ENCODE measurements at regions not wholly inside any gene's neighbourhood (a gene's known extent, or its start where the extent isn't known, plus 50 kb on each side); places are given as distances from the start of the nearest gene placed in this dataset.

- TF ChIP-seq ZFX (IDR thresholded peaks at IDR 0.05; ENCODE audit: borderline replicate concordance) (no peak), CTCF (IDR thresholded peaks at IDR 0.05) (no peak)
- H3K27ac ChIP-seq = no peak overlapping the region
These were observed 60.1 kb upstream of the PLAC1 start for GRCh38 chrX:134718105-134718965.

GRCh38 chrX:134717698-134718097, 59.4 kb upstream of the PLAC1 start:
- TF ChIP-seq ZFX (IDR thresholded peaks at IDR 0.05; ENCODE audit: borderline replicate concordance) (no peak), CTCF (IDR thresholded peaks at IDR 0.05) (no peak)
- H3K27ac ChIP-seq = no peak overlapping the region

- TF ChIP-seq CTCF (IDR thresholded peaks at IDR 0.05) (no peak), ZFX (IDR thresholded peaks at IDR 0.05; ENCODE audit: borderline replicate concordance) (no peak)
- H3K27ac ChIP-seq = no peak overlapping the region
These were observed 58.3 kb upstream of the PLAC1 start for GRCh38 chrX:134716620-134717012.

- TF ChIP-seq CTCF (IDR thresholded peaks at IDR 0.05) (no peak), ZFX (IDR thresholded peaks at IDR 0.05; ENCODE audit: borderline replicate concordance) (no peak)
- no peak overlapping the region for H3K27ac ChIP-seq
These were observed 57.8 kb upstream of the PLAC1 start for GRCh38 chrX:134715930-134716619.

DNA sequence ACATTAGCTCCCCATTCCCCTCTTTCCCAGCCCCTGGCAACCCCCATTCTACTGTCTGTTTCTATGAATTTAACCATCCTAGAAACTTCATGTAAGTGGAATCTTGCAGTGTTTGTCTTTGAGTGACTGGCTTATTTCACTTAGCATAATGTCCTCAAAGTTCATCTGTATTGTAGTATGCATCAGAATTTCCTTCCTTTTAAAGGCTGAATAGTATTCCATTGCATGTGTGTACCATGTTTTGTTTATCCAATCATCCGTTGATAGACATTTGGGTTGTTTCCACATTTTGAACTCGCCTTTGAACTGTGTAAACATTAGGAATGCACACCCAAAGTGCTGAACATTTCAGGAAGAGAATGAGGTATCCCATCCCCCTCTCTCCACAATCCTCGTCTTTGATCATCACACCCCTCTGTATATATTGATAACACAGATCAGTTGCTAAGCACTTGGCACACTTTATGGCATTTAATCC, 56.4 kb upstream of the PLAC1 start:
- no peak overlapping the region for H3K27ac ChIP-seq
- TF ChIP-seq ZFX (IDR thresholded peaks at IDR 0.05; ENCODE audit: borderline replicate concordance) (no peak), CTCF (IDR thresholded peaks at IDR 0.05) (no peak)

GRCh38 chrX:134713618-134714107, 55.4 kb upstream of the PLAC1 start:
- TF ChIP-seq CTCF (IDR thresholded peaks at IDR 0.05) (no peak), ZFX (IDR thresholded peaks at IDR 0.05; ENCODE audit: borderline replicate concordance) (no peak)
- no peak overlapping the region for H3K27ac ChIP-seq

DNA sequence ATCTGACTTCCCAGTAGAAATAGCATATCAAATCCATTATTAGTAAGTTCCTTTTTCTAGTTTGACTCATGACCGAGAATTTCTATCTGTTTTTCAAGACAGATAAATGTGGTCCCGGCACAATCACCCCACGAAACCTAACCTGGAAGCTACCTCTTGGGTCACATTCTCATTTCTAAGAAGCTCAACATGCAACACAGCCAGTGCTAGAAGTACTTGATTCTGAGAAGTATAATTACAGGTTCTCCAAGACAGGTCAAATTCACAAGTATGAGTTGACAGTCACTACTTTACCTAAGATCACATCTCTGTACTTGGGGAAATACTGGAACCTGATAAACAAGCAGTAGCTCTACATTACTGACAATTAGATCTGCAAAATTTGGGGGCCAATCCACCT, 54.0 kb upstream of the PLAC1 start:
- no peak for TF ChIP-seq CTCF (IDR thresholded peaks at IDR 0.05)
- no peak for TF ChIP-seq ZFX (IDR thresholded peaks at IDR 0.05; ENCODE audit: borderline replicate concordance)
- no peak overlapping the region for H3K27ac ChIP-seq
